DMS114 treated with DMSO at 0.1 percent for 48 hours (cell line): ENCODE measurements at regions not wholly inside any gene's neighbourhood (a gene's known extent, or its start where the extent isn't known, plus 50 kb on each side); places are given as distances from the start of the nearest gene placed in this dataset.
"Not testable (repeated sequence)": the region's sequence is repeated elsewhere in the genome, so short reads cannot be mapped to it uniquely, and the experiment has no call there.

Experiments
- DNase-seq: peaks from one replicate; lab custom pipeline; 2025; ENCODE audit not compliant: unreplicated experiment; lab: John Stamatoyannopoulos, UW

DNA sequence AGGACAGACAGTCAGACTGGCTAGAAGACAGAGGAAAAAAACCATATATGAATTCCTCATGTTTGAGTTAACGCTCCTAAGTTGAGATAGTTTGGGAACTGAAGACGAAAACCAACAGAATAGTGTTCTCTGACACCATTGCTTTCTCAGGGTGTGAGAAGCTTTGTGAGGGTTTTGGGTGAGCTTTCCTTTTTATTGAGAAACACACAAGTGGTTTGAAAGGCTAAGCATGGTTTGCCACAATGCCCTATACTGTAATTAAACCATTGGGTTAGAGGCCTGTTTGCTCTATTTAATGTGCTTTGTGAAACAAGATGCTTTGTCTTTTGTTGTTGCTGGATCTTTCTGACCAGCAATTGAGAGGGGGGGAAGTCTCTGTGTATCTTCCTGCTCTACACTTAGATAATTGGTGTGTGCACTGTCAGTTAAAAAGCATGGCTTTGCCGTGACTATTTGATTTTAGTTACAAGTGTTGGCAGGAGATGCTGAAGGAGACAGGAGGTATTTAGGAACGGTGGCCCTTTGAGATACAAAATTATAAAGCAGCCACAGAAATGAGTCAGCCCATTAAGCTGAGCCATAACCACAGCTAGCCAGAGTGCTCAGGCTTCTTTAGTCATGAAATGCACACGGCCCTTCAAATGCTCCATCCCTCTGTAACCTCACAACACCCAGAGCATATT, 273.0 kb upstream of the PREP start:
- no peak for DNase-seq

- DNase-seq, result not testable (repeated sequence)
These were observed 270.1 kb upstream of the PREP start for GRCh38 chr6:105672856-105673538.

- no peak for DNase-seq
These were observed 266.4 kb upstream of the PREP start for GRCh38 chr6:105669232-105669631.

DNA sequence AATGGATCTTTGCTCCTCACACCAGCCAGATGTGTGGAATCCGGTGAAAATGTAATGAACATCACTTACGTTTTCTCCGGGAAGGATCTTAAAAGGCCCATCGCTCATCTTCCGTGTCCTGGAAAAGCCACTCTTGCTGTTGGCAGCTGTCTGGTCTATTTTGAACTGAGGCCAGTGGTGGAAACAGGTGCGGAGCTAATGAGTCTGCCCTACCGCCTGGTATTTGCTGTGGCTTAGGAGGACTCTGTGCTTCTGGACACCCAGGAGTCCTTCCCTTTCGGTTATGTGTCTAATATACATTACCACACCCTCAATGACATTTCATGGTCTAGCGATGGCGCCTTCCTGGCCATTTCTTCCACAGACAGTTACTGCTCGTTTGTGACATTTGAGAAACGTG, 264.2 kb upstream of the PREP start:
- DNase-seq, result no peak

DNA sequence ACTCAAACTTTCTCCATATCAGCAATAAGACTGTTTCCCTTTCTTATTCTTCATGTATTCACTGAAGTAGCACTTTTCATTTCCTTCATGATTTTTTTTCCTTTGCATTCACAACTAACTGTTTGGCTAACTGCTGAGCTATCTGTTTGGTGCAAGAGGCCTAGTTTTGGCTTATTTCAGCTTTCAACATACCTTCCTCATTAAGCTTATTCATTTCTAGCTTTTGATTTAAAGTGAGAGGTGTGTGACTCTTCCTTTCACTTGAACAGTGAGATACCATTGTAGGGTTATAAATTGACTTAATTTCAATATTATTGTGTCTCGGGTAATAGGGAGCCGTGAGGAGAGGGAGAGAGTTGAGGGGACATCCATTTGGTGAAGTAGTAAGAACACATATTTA, 262.0 kb upstream of the PREP start:
- no peak for DNase-seq

DNA sequence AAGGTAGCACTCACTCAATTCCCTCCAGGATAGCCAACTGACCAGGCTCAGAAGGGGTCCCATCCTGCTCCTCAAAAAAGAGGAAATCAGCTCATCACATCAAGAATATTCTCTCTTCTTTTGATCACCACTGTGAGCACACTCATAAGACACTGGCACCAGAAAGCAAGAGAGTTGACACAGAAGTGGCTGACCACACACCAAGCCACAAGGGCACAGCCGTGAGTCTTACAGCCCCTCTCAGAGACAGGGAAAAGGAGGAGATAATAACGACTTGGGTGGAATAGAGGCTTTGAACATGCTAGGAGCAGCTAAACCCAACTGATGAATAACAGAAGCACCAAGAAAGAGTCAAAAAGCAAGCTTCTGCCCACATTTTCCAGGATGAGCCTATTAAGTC, 249.1 kb upstream of the PREP start:
- DNase-seq, result no peak

GRCh38 chr6:105650347-105650746, 247.5 kb upstream of the PREP start:
- no peak for DNase-seq

- DNase-seq, result no peak
These were observed 246.3 kb upstream of the PREP start for GRCh38 chr6:105649192-105649591.

- no peak for DNase-seq
These were observed 245.4 kb upstream of the PREP start for GRCh38 chr6:105648276-105648675.

DNA sequence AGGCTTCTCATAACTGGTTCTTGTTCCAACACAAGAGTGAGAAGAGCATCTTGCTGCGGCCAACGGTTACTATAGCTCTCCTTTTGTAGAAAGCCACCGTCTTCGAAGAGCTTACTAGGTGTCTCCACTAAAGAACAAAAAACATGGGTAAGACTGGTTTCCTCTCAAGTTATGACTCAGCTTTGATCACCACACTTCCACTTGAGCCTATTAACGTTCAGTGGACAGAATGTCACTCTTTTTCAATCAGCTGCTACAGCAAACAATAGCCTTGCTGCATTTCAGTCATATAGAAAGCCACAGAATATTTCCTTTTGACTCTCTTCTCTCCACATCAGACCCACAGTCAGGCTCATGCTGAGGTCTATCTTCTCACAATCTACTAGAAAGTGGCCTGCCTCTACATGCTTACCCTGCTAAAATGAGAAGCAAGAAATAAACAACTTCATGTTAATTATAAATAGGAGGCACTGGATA, 243.5 kb upstream of the PREP start:
- DNase-seq, result no peak

DNA sequence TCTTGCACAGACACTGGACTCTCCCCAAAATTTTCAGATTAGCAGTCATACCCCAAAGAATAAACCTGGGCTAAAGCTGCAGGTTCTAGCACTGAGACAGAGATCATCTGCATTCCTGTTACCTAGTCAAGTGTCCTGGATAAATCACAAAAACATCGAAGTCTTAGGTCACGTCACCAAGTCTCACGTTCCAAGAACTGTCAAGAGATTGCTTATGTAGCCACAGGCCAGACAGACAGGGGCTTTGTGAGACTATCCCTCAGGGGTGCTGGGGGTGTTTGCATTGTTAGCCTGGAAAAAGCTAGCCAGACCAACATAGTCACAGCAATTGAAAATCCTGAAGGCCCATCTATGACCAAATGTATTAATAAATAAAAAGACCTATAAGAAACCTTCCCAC, 243.1 kb upstream of the PREP start:
- no peak for DNase-seq

- no peak for DNase-seq
These were observed 242.3 kb upstream of the PREP start for GRCh38 chr6:105645156-105645555.

- DNase-seq, result no peak
These were observed 241.8 kb upstream of the PREP start for GRCh38 chr6:105644691-105645090.

DNA sequence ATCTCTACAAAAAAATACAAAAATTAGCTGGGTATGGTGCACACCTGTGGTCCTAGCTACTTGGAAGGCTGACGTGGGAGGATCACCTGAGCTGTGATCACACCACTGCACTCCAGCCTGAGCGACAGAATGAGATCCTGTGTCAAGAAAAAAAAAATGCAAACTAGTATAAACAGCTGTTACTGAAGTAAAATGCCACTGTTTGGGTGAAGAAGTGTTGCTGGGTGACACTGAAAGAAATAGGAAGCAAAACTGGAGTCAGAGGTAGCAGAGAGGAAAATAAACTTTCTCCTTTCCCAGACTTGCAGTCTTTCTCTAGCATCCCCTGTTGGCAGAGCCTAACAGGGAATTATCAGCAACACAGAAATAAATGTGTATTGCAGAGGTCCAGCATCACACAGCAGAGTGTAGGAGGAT, 241.2 kb upstream of the PREP start:
- no peak for DNase-seq

- no peak for DNase-seq
These were observed 239.8 kb upstream of the PREP start for GRCh38 chr6:105642708-105643107.

- DNase-seq, result no peak
These were observed 238.6 kb upstream of the PREP start for GRCh38 chr6:105641504-105641903.

DNA sequence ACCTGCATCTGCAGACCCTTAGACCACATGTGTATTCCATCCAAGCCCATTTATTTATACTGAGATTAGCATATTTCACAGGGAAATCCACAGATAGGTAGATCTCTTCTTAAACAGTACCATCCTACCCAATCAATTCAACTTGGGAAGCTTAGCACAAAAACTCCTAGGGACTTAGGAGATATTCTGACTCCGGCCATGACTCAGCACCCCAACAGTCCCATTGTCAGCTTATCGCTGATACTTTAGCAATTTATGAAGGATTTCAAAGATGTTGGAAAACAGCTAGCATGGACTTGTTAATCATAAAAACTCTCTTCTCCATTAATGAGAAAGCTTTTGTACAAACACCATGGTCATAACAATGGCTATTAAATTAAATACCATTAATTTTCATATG, 236.2 kb upstream of the PREP start:
- no peak for DNase-seq

DNA sequence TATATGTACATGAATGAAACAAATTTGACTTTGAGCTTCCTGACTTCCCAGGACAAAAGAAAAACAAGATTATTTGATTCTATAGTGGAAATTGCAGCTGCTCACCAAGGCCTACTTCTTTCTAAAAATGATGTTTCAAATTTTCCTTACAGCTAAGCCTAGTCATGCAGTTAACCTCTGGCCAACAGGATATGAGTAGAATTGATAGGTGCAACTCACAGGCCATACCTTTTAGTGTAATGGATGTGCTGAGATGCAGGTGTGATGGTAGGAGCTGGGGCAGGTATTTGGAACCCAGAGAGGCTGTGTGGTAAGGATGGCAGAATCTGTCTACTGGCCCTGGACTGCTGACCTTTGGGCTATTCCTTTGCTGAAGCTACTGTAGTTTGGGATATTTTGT, 230.9 kb upstream of the PREP start:
- DNase-seq, result no peak

DNA sequence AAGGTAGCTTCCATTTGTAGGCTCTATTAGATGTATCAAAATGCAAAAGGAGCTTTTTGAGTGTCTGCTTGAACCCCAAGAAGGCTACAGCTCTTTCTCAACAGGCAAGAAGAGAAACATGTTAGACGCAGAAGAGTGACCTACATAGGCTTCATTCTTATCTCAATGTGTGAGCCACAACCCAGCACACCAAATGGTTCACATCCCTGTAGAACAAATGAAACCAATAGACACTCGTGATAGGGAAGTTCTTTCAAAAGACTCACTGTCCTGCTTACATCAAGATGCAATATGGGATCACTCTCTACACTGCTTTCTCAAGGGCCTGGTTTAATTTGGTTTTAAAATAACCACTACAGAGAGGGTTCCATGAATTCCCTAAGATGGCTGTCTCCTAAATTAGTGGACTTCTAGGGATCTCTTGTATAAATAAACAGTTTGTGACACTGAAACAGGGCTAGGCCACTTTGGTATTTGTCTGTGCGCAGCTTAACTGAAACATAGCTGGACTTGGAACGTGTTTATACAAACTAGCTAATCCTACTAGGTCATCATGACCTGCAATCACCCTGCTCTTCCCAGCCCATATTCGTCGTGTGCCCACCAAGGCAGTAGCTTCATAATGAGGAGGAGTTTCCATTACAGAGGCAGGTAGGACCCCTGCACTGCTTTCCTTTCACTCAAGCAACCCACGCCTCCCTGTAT, 225.4 kb upstream of the PREP start:
- no peak for DNase-seq

- DNase-seq, result no peak
These were observed 223.6 kb upstream of the PREP start for GRCh38 chr6:105626295-105627158.

DNA sequence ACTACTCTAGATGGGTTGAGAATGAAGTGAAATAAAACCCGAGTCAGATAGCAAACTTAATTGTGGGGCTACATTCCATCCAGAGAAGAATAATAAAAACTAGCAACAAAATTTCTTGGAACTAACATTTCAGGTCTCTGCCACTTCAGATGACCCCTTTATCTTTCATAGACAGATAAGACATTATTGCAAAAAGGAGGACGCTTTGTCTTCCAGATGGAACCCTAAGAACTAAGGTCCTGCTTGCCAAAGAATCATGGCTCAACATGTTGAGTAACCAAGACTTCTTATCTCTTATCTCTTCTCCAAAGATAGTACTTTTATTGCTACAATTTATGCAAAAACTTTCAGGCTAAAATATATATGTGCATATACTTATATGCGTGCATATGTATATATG, 221.1 kb upstream of the PREP start:
- DNase-seq, result no peak
